ENCODE measurements at regions not wholly inside any gene's neighbourhood (a gene's known extent, or its start where the extent isn't known, plus 50 kb on each side); places are given as distances from the start of the nearest gene placed in this dataset.
"Not testable (repeated sequence)": the region's sequence is repeated elsewhere in the genome, so short reads cannot be mapped to it uniquely, and the experiment has no call there.

- no peaks in the 10 kb centered on the region for H3K36me3 ChIP-seq
- no peak for TF ChIP-seq CTCF (IDR thresholded peaks at IDR 0.05)
- H3K9me3 ChIP-seq = no peaks in the 10 kb centered on the region
- H3K4me3 ChIP-seq = no peak overlapping the region
- no peaks in the 10 kb centered on the region for H3K27me3 ChIP-seq
- no peak overlapping the region for H3K27ac ChIP-seq
- no peaks in the 10 kb centered on the region for H3K4me1 ChIP-seq
- no peak for DNase-seq (ENCODE audit: low spot score in 2 of 2)
- intact Hi-C loops (cut with DNase I) = no loop called here
Observed at GRCh38 chrX:3787856-3788255, 74.4 kb upstream of the PRKX start.

- H3K36me3 ChIP-seq; H3K27me3 ChIP-seq; DNase-seq (ENCODE audit: low spot score in 2 of 2); H3K9me3 ChIP-seq; H3K27ac ChIP-seq; H3K4me3 ChIP-seq; intact Hi-C loops (cut with DNase I); H3K4me1 ChIP-seq: not testable (repeated sequence)
Observed at GRCh38 chrX:3785822-3786221, 72.4 kb upstream of the PRKX start.

GRCh38 chrX:3780564-3780963, 67.1 kb upstream of the PRKX start:
- no peaks in the 10 kb centered on the region for H3K4me1 ChIP-seq
- DNase-seq (ENCODE audit: low spot score in 2 of 2) = no peak
- no peaks in the 10 kb centered on the region for H3K9me3 ChIP-seq
- H3K36me3 ChIP-seq = no peaks in the 10 kb centered on the region
- H3K4me3 ChIP-seq = no peak overlapping the region
- no peak overlapping the region for H3K27ac ChIP-seq
- no peaks in the 10 kb centered on the region for H3K27me3 ChIP-seq
- no peak for TF ChIP-seq CTCF (IDR thresholded peaks at IDR 0.05)
- intact Hi-C loops (cut with DNase I) = no loop called here

GRCh38 chrX:3779546-3779945, 66.1 kb upstream of the PRKX start:
- intact Hi-C loops (cut with DNase I) = no loop called here
- Histone ChIP-seq H3K36me3 (no peaks in the 10 kb centered on the region), H3K9me3 (no peaks in the 10 kb centered on the region), H3K4me1 (no peaks in the 10 kb centered on the region), H3K27me3 (no peaks in the 10 kb centered on the region), H3K27ac (no peak overlapping the region), H3K4me3 (no peak overlapping the region)
- no peak for TF ChIP-seq CTCF (IDR thresholded peaks at IDR 0.05)
- DNase-seq (ENCODE audit: low spot score in 2 of 2) = no peak

GRCh38 chrX:3777416-3777815, 64.0 kb upstream of the PRKX start:
- Histone ChIP-seq H3K9me3 (no peaks in the 10 kb centered on the region), H3K4me3 (no peak overlapping the region), H3K27ac (no peak overlapping the region), H3K4me1 (no peaks in the 10 kb centered on the region), H3K27me3 (no peaks in the 10 kb centered on the region), H3K36me3 (no peaks in the 10 kb centered on the region)
- no peak for TF ChIP-seq CTCF (IDR thresholded peaks at IDR 0.05)
- intact Hi-C loops (cut with DNase I) = no loop called here
- DNase-seq (ENCODE audit: low spot score in 2 of 2) = no peak

GRCh38 chrX:3771766-3772165, 58.3 kb upstream of the PRKX start:
- no peaks in the 10 kb centered on the region for H3K9me3 ChIP-seq
- H3K27me3 ChIP-seq = no peaks in the 10 kb centered on the region
- H3K4me3 ChIP-seq = no peak overlapping the region
- H3K36me3 ChIP-seq = no peaks in the 10 kb centered on the region
- no peak for DNase-seq (ENCODE audit: low spot score in 2 of 2)
- no peak overlapping the region for H3K27ac ChIP-seq
- no peak for TF ChIP-seq CTCF (IDR thresholded peaks at IDR 0.05)
- H3K4me1 ChIP-seq = no peaks in the 10 kb centered on the region
- intact Hi-C loops (cut with DNase I) = no loop called here

Data from ascending aorta (tissue), 2 donors.